ENCODE measurements at regions not wholly inside any gene's neighbourhood (a gene's known extent, or its start where the extent isn't known, plus 50 kb on each side); places are given as distances from the start of the nearest gene placed in this dataset.
"Not testable (repeated sequence)": the region's sequence is repeated elsewhere in the genome, so short reads cannot be mapped to it uniquely, and the experiment has no call there.

- H2AK9ac ChIP-seq (replicated peaks; ENCODE audit: low read depth, low read length, poor library complexity); H3K27me3 ChIP-seq (ENCODE audit: control insufficient read depth, insufficient read depth, low read length); H3K9ac ChIP-seq (ENCODE audit: low read depth, low read length); H4K5ac ChIP-seq (ENCODE audit: low read depth, low read length); DNase-seq; H3K9me3 ChIP-seq (ENCODE audit: control insufficient read depth, insufficient read depth, low read length); dilution Hi-C loops (cut with HindIII; ENCODE audit: low sequenced_read_pairs, unreplicated experiment); H3K4me3 ChIP-seq (ENCODE audit: insufficient read depth, low read depth, low read length); H4K91ac ChIP-seq (ENCODE audit: insufficient read depth, low read depth, low read length); H3K23ac ChIP-seq (ENCODE audit: low read depth, low read length); H2BK15ac ChIP-seq (ENCODE audit: low read depth, low read length); BruUV-seq (replicated peaks); ATAC-seq (ENCODE audit: low read depth); H3K36me3 ChIP-seq (ENCODE audit: control insufficient read depth, insufficient read depth, low read length); H4K8ac ChIP-seq (ENCODE audit: low read depth in 2 of 2, low read length in 2 of 2); H3K56ac ChIP-seq (ENCODE audit: extremely low read depth, insufficient read depth, low read length); H3K27ac ChIP-seq (ENCODE audit: insufficient read depth, low read length); H2BK120ac ChIP-seq (ENCODE audit: low read depth, low read length); H2BK5ac ChIP-seq (ENCODE audit: low read depth, low read length, poor library complexity, severe bottlenecking); H3K9me1 ChIP-seq (ENCODE audit: insufficient read depth, low read length); H3K4me1 ChIP-seq (ENCODE audit: control insufficient read depth, insufficient read depth, low read length); H2AFZ ChIP-seq (replicated peaks; ENCODE audit: low read length, poor library complexity); H3K4me2 ChIP-seq (ENCODE audit: low read depth, low read length); H2BK20ac ChIP-seq (ENCODE audit: low read depth, low read length); H3K14ac ChIP-seq (replicated peaks; ENCODE audit: low read depth, low read length); intact Hi-C loops (cut with micrococcal nuclease); H3K18ac ChIP-seq (ENCODE audit: low read depth, low read length); H4K20me1 ChIP-seq (ENCODE audit: insufficient read depth, low read length); H3K4ac ChIP-seq (ENCODE audit: low read depth, low read length); CTCF ChIA-PET; POLR2A ChIA-PET (ENCODE audit: unreplicated experiment); H2AK5ac ChIP-seq (ENCODE audit: low read depth, low read length); H3K79me1 ChIP-seq (ENCODE audit: low read depth in 1 of 2, low read length in 2 of 2): not testable (repeated sequence)
- no CpG with 5 or more reads among the region's 4 CpGs for WGBS, 2 experiments (ENCODE audit: extremely low coverage in 2 of 2, insufficient read length in 1 of 2)
- in situ Hi-C loops (cut with MboI; ENCODE audit: low sequenced_read_pairs) = loop anchor here (25.0 kb wide), 1 partner anchor 104 kb away; no protein-coding TSS in a partner anchor
Measured at GRCh38 chr4:9008407-9008806, 136.8 kb upstream of the HMX1 start.

DNA sequence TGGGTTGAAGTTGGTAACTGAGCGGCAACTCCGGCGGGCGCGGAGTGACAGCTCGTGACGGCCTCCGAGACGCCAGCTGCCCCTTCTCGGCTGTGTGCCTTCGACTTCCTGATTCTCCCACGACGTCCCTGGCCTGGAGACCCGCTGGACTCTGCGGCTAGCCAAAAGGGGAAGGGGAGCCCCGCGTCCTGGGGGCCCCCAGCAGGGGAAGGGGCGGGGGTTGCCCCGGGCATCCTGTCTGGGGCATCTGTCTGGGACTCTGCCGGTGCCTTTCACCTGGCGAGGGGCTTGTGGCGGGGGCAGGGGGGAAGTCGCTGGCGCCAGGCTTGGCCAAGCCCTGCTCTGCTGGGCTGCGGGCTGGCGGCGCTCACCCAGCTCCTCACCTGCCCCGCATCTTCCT, 129.5 kb upstream of the HMX1 start:
- H2BK20ac ChIP-seq (ENCODE audit: low read depth, low read length); H3K56ac ChIP-seq (ENCODE audit: extremely low read depth, insufficient read depth, low read length); dilution Hi-C loops (cut with HindIII; ENCODE audit: low sequenced_read_pairs, unreplicated experiment); H3K4me2 ChIP-seq (ENCODE audit: low read depth, low read length); H4K91ac ChIP-seq (ENCODE audit: insufficient read depth, low read depth, low read length); H3K27ac ChIP-seq (ENCODE audit: insufficient read depth, low read length); H2AK9ac ChIP-seq (replicated peaks; ENCODE audit: low read depth, low read length, poor library complexity); H3K36me3 ChIP-seq (ENCODE audit: control insufficient read depth, insufficient read depth, low read length); H2AFZ ChIP-seq (replicated peaks; ENCODE audit: low read length, poor library complexity); DNase-seq; H3K79me1 ChIP-seq (ENCODE audit: low read depth in 1 of 2, low read length in 2 of 2); ATAC-seq (ENCODE audit: low read depth); H3K23ac ChIP-seq (ENCODE audit: low read depth, low read length); H3K4me3 ChIP-seq (ENCODE audit: insufficient read depth, low read depth, low read length); H3K18ac ChIP-seq (ENCODE audit: low read depth, low read length); H3K9ac ChIP-seq (ENCODE audit: low read depth, low read length); H4K20me1 ChIP-seq (ENCODE audit: insufficient read depth, low read length); H3K14ac ChIP-seq (replicated peaks; ENCODE audit: low read depth, low read length); H2BK120ac ChIP-seq (ENCODE audit: low read depth, low read length); H4K5ac ChIP-seq (ENCODE audit: low read depth, low read length); POLR2A ChIA-PET (ENCODE audit: unreplicated experiment); H2BK5ac ChIP-seq (ENCODE audit: low read depth, low read length, poor library complexity, severe bottlenecking); H3K27me3 ChIP-seq (ENCODE audit: control insufficient read depth, insufficient read depth, low read length); intact Hi-C loops (cut with micrococcal nuclease); H3K9me3 ChIP-seq (ENCODE audit: control insufficient read depth, insufficient read depth, low read length); H2AK5ac ChIP-seq (ENCODE audit: low read depth, low read length); H4K8ac ChIP-seq (ENCODE audit: low read depth in 2 of 2, low read length in 2 of 2); H3K9me1 ChIP-seq (ENCODE audit: insufficient read depth, low read length); H2BK15ac ChIP-seq (ENCODE audit: low read depth, low read length); H3K4ac ChIP-seq (ENCODE audit: low read depth, low read length); H3K4me1 ChIP-seq (ENCODE audit: control insufficient read depth, insufficient read depth, low read length); BruUV-seq (replicated peaks): not testable (repeated sequence)
- CTCF ChIA-PET = interaction anchor here (0.6 to 0.7 kb wide), 3 partner anchors 10 to 151 kb away, joined by 3 to 4 read pairs (median 3); no protein-coding TSS in a partner anchor
- 0% methylated on average over 6 of the region's 28 CpGs; no CpG with 5 or more reads in 1 of the 2 experiments for WGBS, 2 experiments (ENCODE audit: extremely low coverage in 2 of 2, insufficient read length in 1 of 2)
- in situ Hi-C loops (cut with MboI; ENCODE audit: low sequenced_read_pairs) = loop anchor here (25.0 kb wide), 1 partner anchor 111 kb away; no protein-coding TSS in a partner anchor

All from IMR-90 (cell line).